ENCODE measurements at regions not wholly inside any gene's neighbourhood (a gene's known extent, or its start where the extent isn't known, plus 50 kb on each side); places are given as distances from the start of the nearest gene placed in this dataset.

DNA sequence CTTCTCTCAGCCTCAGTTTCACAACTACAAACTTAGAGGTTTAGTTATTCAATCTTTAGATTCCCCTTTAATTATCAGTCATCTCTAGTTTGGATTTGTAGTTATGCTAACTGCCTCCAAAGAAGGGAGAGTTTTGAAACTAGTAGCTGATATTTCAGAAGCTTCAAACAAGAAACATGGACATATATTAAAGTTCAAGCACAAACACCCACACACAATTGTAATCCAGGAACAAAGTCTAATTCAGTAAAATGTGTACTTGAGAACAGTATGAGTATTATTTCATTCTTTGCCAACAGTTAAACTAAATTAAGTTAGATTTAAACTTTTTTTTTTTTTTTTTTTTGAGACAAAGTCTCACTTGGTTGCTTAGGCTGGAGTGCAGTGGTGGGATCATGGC lies 71.2 kb upstream of the ABCA1 start:
- TF ChIP-seq POLR2A (IDR thresholded peaks at IDR 0.05) = no peak
- TF ChIP-seq, protein P1, sequence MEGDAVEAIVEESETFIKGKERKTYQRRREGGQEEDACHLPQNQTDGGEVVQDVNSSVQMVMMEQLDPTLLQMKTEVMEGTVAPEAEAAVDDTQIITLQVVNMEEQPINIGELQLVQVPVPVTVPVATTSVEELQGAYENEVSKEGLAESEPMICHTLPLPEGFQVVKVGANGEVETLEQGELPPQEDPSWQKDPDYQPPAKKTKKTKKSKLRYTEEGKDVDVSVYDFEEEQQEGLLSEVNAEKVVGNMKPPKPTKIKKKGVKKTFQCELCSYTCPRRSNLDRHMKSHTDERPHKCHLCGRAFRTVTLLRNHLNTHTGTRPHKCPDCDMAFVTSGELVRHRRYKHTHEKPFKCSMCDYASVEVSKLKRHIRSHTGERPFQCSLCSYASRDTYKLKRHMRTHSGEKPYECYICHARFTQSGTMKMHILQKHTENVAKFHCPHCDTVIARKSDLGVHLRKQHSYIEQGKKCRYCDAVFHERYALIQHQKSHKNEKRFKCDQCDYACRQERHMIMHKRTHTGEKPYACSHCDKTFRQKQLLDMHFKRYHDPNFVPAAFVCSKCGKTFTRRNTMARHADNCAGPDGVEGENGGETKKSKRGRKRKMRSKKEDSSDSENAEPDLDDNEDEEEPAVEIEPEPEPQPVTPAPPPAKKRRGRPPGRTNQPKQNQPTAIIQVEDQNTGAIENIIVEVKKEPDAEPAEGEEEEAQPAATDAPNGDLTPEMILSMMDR (IDR thresholded peaks at IDR 0.05) = no peak

All from Peyer's patch (tissue), 4 donors.